GM19438 (cell line): ENCODE measurements at regions not wholly inside any gene's neighbourhood (a gene's known extent, or its start where the extent isn't known, plus 50 kb on each side); places are given as distances from the start of the nearest gene placed in this dataset.

Source experiments
- ATAC-seq: cut with Tn5 transposase; IDR thresholded peaks from one replicate; pipeline ENCODE4 v1.9.1; 2021; ENCODE audit warnings: low read depth; ENCODE audit not compliant: unreplicated experiment

DNA sequence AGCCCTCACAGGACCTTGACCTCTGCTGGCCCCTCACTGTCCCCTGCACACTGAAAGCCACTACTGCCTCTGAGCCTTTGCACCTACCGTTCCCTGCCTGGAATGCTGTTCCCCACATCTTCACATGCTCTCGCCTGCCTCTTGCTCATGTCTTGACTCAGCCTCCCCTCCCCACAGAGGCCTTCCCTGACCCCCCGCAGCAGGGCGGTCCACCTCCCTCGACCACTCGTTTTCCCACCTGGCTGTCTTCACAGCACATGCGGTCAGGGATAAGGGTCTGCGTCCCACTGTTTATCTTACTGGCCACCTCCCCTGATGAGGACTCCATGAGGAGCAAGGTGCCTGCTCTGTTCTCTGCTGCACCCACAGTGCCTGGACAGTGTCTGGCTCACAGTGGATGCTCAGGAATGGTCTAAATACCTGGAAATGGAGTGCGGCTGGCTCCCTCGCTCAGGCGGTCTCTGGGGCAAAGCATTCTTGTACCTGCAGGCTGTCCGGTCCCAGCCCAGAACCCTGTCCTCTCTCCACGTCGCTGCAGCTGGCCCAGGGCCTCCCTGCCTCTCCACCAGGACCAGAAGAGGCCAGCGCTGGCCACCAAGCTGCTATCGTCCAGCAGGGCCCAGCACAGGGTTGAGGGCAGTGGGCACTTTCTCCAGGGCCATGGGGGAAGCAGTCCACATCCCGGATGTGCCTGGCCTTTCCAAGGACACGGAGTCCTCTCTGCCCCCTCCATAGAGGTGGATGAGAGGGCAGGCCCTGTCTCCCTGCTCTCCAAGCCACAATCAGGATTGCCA is 107.4 kb downstream of the NCOR2 start:
- no peak for ATAC-seq

DNA sequence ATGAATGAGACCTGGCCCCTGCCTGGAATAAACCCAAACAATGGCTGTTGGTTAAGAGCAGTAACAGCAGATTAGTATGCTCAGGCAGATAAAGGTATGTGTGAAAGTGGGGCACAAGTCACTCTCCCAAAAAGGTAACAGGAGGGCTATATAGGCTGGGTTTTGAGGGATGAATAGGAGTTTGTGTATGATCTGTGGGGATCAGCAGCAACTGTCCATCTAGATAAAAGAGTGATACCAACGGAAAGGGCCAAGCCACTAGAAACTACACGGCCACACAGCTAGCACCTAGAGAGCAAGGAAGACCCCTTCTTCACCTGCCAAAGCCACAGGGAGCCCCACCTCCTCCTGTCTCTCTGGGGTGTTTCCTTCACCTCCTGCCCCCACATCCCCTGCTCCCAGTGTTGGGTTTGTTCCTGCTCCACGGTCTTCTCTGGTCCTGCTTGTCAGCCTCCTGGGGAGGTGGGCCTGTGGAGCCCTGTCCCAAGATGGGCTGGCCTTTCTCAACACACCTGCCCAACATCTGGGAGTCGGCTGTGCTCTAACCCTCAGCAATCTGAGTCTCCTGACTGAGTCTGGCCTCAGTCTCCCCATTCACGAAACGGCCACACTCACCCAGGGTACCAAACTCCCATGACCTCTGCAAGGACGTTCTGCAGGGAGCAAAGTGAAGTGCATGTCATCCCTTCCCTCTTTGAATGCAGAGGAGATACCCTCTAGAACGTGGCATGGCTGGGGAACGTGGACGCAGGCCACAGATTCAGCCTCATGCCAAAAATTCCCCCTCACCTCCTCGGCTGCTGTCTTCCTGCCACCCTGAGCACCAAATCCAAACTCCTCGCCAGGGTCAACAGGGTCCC is 108.2 kb downstream of the NCOR2 start:
- ATAC-seq, result no peak

DNA sequence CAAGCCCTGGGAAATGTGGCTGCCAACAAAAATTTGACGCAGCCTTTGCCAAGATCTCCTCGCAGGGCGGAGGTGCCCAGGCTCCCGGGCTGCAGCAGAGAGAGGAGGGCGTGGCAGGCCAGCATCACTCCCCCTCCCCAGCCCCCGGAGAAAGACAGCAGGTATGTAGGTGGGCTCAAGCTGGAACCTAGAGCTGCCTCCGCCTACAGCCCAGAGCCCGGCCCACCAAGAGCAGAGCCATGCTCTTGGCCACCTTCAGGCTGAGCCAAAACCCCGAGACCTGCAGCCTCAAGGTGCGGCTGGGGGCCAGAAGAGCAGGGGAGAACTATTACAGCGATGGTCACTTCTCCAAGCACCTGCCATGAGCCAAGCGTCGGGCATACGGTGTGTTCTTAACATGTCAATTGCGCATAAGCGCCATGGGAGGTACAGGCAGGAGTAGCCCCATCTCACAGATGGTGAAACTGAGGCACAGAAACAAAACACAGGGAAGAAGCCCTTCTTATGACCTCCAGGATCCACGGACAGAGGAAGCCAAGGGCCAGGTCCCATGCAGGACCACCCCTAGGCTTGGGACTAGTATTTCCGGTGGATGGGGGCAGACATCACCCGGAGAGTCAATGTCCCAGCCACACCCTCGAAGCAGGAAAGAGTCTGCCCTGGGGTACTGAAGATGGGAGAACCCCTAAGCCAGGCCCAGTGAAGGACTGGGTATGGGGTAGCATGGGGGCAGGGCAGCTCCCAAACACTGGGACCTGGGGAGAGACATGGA is 109.0 kb downstream of the NCOR2 start:
- no peak for ATAC-seq

DNA sequence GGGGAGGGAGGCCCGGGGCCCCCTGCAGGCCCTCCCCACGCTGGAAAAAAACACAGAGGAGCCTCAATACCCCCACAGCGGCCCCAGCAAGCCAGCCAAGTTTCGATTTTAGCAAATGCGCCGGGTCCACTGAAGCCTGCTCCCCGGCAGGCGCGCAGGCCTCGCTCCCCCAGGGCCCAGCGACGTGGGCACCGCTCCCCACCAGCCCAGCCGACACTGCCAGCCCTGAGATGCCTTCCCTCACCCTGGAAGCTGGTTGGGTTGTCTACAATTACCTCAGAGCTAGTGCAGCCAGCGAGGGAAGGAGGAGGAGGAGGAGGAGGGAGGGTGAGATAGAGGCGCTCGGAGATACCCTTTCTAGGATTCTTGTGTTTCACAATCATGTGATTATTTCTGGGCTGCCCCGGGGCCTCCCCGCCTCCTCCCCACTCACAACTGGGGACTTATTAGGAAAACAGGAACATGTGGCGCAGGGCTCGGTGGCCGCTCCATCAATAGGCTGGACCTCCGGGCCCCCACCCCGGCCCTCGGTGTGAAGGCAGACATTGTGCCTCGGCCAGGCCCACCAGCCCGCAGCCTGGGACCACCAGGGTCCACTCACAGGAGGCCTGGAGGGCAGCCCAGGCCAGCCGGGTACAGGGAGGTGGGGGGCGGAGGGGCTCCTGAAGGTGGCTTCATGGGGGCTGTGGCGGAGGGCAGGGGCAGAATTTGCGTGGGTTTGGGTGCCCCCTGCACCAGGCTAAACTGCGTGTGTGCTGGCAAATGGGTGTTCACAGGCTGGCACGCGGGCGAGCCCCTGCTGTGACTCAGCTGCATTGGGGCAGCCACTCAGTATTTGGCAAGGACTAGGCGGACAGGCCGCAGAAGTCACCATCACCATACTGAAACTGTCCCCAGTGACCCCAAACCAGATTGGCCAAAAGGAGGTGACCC is 109.9 kb downstream of the NCOR2 start:
- peak; percentile 40 for ATAC-seq

DNA sequence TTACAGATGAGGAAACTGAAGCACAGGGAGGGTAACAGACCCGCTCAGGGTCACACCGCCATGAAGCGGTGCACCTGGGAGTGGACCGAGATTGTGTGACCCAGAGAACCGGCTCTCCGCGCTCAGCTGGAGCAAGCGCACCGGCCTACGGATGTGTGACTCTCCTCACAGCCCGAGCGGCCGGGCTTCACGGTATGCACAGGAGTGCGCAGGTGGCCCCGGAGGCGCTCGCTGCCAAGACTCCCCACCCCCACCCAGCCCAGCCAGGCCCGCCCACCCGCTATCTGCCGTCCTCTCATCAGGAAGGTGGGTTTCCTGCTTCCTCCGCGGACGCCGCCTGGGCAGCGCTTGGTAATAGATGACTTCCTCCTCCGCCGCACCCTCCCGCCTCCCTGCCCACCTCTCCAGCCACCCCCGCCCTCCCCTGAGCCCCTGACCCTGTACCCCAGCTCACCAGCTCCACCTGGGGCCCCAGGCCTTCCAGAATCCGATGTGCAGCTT is 110.7 kb downstream of the NCOR2 start:
- ATAC-seq, result no peak

DNA sequence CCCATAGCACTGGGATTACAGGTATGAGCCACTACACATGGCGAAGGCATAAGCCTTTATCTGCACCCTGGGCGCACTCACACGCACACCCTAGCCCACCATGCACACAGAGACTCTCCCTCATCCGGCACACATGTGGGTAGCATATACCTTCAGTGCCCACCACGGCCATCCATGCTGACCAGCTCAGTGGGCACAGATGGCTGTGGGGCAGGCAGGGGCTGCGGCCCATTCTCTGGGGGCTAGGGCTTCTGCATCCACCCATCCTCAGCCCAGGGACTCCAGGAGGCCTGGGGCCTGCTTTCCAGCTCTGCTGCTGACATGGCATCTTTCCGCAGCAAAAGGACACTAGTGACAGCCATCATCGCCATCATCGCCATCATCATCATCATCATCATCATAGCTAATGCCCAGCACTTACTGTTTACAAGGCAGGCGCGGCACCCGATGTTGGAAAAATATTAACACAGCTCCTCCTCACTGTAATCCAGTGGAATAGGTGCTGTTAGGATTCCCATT is 111.2 kb downstream of the NCOR2 start:
- ATAC-seq, result no peak

DNA sequence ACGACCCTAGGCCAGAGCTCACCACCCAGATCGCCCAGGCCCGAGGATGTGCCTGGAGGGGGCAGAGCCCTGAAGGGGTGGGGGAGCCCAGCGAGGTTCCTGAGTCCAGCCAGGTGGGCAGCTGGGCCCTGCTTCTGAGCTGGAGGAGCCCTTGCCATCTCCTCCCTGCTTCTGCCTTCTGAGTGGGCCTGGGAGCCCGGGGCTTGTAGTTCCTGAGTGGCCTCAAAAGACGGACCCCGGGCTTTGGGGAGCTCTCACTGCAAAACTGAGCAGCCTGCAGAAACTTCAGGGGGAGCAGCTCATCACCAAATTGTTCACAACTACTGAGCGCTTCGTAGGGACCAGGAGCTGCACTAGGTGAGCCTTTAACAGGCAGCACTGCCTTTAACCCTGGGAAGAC is 112.1 kb downstream of the NCOR2 start:
- ATAC-seq, result no peak

DNA sequence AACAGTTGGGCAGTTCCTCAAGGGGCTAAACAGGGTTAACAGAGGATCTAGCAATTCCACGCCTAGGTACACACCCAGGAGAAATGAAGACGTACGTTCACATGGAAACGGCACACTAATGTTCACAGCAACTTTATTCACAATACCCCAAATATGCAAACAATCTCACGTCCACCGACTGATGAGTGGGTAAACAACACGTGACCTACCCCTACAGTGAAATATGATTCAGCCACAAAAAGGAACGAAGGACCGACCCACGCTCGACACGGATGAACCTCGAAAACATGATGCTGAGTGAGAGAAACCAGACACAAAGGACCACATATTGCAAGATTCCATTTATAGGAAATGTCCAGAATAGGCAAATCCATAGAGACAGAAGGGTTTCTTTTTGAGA is 112.7 kb downstream of the NCOR2 start:
- no peak for ATAC-seq

DNA sequence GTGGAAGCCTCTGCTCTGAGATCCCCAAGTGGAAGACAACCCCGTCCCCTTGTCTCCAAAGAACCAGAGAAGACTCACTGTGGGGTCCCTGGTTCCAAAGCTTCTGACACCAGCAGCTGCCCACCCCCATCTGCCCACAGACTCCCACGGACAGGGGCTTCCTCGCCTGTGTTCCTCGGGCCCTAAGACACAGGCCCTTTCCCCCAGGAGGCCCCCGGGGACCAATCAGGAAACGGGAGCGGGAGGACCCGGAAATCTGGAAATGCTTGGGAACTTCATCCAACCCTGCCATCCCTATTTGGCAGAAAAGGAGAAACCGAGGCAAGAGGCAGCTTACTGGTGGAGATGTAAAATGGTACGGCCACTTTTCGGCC is 113.1 kb downstream of the NCOR2 start:
- ATAC-seq, result no peak

DNA sequence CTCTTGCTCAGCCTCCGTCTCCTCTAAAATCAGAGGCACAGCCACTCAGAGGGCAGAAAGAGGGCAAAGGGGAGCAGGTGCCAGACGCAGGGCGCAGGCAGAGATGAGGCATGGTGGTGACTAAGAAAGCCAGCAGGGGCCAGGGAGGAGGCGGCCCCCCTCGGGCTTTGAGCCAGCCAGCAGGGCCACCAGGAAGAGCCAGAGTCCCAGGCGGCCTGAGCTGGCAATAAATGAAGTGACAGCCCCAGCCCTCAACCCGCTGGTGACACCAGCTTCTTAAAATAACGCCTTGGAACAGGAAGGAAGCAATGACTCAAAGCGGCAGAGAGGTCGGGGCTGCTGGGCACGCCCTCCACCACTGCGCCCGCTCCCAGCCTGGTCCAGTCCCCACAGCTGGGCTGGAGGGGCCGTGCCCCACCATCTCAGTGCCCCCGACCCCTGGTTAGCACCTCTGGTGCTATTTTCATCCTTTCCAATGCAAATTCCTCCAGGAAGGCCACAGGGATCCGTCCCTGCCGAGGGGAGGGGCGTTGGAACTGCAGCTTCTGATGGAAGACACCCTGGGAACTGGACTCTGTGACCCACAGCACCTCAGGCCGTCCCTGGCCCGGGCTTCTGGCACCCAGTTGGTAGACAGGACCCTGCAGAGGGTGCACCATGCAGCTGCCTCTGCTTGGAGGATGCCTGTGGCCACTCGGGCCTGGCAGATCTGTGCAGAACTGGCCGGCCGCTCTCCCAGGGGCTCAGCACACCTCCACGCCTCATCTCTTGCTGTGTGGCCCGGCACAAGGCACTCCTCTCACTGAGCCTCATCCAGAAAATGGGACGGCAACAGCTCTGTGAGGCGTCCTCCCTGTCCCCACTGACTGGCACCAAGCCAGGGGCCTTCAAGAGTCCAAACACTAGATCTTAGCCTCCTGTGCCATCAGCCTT is 113.7 kb downstream of the NCOR2 start:
- ATAC-seq, result peak; percentile 71

DNA sequence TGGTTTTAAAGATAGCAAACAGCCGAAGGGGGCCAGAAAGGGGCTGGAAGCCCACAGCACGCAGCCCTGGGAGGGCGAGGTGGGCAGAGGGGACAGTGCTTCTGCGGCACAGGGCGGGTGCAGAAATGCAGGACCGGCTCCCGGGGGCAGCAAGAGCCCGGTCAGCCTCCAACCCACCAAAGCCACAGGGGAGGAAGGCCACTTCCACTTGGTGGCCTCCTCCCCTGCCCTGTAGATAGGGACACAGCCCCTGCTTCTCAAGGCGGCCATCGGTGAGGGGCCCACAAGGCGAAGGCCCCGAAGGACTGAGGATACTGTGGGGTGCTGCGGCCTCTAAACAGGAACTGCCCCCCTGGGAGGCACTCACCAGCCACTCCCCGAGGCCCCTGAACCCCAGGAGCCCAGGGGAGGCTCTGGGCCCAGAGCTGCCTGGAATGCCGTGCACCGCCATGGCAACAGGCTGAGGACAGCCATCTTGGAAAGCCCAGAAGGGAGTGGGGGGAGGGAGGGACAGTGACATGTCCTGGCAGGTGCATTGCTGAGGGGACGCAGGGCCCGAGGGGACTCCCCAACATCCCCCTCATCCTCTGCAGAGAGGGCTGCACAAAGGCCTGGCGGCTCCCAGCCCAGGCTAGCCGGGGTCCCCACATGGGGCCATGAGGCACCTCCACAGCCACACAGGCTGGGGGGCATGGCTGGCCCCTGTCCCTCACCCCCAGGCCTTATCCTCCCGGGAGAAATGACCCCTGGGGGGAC is 114.7 kb downstream of the NCOR2 start:
- ATAC-seq, result no peak

DNA sequence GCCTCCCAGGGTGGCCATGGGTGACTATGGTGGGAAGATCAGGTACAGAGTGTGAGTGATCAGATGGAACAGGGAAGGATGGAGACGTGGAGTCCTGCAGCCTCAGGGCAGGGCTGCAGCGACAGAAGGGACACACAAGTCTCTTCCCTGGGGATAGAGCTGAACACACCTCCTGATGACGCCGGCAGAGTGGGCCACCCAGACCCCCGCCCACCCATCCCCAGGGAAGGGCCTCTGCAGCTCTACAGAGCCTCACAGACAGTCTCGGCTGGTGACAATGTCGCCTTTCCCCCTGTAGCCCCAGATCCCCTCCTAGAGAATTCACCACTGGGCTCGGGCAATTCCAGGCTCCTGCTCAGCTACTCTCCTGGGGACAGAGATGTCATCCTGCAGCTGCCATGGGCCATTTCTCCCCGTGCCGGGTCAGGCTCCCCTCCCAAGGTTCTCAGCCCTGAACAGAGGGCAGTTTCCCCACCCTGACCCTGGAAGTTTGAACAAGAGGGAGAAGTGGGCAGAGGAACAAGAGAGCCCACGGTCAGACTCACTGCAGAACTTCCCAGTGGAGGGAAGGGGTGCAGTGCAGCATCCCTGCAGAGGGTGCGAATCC is 115.7 kb downstream of the NCOR2 start:
- no peak for ATAC-seq

DNA sequence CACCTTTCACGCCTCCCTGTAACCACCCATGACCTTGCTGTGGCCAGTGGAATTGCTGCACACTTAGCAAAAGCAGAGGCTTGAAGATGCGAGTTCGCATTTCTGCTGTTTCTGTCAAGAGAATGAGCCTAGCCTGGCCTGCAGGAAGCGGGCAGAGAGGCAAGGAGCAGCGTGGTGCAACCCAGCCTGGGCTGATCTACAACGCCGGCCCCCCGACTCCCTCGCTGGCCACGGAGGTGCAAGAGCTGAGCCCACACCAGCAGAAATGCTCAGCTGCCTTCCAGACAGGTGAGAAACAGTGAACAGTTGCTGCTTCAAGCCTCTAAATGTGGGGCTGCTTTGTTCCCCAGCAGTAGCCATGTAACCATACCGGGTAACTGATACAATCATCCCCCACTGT is 116.4 kb downstream of the NCOR2 start:
- no peak for ATAC-seq

DNA sequence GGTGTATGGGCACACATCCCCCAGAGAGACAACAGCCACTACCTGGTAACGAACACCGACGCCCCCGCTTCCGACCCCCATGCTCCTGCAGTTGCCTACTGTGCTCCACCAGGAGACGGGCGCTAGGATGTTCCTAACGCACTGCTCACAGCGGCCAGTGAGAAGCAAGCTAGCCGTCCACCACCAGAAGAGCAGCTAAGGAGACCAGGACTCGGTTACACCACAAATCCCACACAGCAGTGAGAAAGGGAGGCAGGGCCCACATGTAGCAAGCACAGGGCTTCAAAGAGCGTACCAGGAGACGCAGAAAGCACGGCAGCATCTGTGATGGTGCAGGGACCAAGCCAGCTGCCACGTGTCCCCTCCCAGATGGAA is 117.0 kb downstream of the NCOR2 start:
- no peak for ATAC-seq

DNA sequence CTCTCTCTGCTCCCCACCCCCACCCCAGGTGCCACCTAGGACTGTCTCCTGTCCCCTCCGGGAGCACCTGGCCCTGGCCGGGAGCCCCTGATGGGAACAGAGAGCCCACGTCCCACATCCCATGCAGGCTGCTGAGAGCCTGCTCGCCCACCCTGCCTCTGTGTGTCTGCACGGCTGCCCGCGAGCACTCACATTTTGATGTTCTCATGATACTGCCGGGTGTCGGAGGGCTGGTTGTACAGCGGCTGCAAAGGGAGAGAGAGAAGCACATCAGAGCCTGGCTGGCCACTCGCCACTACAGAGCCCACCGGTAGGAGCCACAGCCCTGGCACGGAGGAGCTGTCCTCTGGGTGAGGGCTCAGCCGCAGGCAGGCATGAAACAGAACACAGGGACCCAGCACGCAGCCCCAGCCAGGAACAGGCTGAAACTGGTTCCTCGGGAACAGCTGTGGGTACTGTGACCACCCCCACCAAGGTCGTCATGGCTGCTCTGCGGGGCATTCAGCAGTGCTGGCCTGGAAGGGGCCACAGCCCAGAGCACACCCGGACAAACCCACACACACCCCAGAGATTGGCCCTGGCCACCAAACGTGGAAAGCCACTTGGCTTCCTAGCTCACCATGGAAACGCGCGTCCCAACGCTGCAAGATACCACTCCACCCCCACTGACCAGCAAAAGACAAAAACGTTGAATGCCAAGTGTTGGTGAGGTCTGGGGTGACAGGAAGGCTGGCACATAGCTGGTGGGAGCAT is 117.6 kb downstream of the NCOR2 start:
- ATAC-seq, result no peak

DNA sequence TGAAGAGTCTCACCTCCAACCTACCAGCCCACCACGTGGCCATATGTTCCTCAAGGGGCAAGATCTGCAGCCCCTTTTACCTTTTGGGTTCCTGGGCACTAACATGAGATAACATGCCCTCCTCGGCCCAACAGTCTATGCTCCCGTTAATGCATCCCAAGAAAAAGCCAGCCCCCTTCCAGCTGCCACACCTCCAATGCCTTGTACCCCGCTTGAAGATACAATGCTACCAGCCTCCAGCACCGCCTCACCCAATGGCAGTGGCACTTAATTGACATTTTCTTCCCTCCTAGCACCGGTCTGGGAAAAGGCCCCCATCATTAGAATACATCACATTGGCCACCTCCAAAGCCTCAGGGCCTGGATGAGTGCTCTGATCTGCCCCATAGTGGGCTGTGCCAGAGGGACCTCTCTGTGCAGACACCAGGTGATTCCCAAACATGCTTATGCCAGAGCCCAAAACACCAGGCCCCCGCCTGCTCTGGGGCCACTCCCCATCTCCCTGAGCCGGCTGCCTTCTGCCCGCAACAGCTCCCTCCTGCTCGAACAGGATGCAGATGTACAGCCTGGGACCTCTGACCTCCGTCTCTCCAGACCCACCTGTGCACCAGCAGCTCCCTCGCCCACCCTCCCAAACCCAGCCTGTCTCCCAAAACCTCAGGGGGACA is 118.3 kb downstream of the NCOR2 start:
- no peak for ATAC-seq
